Fibroblast of peridontal ligament (primary cell): ENCODE measurements at regions not wholly inside any gene's neighbourhood (a gene's known extent, or its start where the extent isn't known, plus 50 kb on each side); places are given as distances from the start of the nearest gene placed in this dataset.

Source experiments
- DNase-seq: peaks from one replicate; pipeline ENCODE4 v3.0.0-alpha.2; 2010; ENCODE audit errors: extremely low read depth

DNA sequence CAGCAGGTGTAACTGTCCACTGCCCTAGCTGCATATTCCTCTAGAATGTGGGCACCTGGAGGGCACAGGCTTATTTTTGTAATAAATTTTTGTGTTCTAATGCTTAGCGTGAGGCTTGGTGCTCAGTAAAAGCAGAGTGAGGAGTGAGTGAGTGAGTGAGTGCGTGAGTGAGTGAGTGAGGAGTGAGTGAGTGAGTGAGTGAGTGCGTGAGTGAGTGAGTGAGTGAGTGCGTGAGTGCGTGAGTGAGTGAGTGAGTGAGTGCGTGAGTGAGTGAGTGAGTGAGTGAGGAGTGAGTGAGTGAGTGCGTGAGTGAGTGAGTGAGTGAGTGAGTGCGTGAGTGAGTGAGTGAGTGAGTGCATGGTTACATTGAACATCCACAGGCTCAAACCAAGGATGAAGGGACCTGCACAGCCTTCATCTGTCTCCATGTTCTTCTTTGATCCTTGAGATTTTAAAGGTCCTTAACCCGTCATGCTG, 371.5 kb downstream of the MED10 start:
- DNase-seq, result no peak

DNA sequence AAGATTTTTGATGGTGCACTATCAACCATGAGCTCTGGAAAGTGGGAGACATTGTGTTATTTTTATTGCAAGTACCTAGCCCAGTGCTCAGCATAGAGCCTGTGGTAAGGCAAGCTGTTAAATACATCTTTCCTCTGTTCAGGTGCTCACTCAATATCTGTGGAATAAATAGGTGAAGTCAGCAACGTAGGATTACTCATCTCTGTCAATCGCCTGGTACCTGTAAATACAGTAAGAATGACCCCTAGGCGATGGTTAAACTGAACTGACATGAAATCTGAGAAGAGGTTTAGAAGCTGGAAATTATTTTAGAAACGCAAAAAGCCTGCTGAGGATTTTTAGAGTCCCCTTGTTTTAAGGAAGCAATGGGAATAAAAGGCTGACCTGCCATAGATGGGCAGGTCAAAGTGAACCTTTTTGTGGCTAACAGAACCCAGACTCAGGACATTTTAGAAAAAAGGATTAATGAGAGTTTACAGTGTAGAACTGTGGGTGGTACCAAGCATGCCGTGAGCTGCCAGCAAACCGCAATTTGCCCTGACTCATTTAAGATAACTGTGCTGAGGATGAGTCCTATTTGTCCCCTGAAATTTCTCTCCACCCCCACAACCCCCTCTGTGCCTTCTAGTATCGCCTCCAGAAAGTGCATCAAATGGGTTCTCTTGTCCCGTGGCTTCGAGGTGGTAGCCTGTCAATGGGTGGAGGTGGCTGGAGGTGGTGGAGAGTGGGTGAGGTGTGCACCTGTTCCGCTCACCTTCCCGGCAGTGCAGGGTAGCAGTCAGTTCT, 375.1 kb downstream of the MED10 start:
- no peak for DNase-seq

DNA sequence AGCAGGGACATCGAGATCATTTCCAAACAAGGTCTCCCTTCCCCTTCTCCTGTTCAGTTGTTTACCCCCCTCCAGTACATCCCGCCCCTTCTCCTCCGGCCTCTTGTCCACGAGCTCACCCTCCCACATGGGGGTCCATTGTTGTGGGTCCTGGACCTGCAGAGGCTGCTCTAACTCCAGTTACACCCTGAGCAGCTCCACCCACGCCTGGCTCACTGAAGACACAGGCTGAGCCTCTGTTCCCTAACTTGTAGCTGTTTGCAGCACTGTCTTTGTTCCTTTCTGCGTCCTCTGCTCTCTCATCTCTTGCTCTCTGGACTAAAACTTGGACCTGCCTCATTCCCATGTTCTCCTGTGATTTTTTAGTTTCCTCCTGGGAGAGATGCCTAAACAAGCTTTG, 377.5 kb downstream of the MED10 start:
- DNase-seq, result no peak

DNA sequence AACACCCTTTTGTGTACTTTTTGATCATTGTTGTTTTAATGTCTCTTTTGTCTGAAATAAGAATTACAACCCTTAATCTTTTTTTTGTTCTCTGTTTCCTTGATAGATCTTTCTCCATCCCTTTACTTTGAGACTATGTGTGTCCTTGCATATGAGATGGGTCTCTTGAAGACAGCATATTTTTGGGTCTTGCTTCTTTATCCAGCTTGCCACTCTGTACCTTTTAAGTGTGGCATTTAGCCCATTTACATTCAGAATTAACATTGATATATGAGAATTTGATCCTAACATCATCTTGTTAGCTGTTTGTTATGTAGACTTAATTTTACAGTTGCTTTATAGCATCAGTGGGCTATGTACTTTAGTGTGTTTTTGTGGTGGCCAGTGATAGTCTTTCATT, 382.5 kb downstream of the MED10 start:
- DNase-seq, result no peak

DNA sequence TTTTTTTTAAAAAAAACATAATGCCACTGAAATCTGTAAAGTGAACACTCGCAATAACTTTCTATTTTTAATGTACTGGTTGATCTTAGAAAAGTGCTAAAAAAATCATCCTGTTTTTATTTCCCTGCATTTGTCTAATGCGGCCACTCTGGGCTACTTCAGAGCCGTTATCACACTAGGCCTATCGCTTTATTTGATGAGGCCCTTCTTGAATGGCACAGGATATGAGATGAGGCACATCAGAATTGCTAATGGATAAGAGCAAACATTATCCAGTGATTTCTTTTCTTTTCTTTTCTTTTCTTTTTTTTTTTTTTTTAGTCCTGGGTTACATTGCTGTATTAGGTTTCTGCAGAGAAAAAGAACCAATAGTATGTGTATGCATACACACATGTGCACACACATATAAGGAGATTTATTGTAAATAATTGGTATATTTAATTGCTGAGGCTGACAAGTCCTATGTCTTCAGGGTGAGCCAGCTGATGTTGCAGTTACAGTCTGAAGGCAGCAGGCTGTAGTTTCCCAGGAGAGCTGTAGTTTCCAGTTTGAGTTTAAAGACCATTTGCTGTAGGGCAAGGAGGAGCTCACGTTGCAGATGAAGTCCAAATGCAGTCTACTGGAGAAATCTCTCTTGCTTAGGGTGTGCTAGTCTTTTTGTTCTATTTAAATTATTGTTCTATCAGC, 391.7 kb downstream of the MED10 start:
- DNase-seq, result no peak

DNA sequence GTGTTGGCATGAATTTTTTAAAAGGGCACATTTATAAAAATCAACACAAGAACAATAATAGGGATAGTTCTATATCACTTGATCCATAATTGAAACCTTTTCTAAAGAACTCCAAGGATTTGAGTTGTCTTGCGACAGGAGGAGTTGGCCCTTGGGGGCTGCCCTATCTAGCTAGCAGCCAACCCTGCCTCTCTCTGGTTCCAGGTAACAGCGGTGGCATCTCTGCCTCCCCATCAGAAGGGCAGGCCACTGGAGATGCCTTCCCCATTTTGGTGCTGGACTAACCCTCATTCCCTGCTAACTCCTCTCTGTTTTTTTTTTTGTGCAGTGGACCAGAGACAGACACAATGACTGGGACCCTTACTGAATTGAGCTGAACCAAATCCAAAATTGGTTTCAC, 393.0 kb downstream of the MED10 start:
- DNase-seq, result no peak

DNA sequence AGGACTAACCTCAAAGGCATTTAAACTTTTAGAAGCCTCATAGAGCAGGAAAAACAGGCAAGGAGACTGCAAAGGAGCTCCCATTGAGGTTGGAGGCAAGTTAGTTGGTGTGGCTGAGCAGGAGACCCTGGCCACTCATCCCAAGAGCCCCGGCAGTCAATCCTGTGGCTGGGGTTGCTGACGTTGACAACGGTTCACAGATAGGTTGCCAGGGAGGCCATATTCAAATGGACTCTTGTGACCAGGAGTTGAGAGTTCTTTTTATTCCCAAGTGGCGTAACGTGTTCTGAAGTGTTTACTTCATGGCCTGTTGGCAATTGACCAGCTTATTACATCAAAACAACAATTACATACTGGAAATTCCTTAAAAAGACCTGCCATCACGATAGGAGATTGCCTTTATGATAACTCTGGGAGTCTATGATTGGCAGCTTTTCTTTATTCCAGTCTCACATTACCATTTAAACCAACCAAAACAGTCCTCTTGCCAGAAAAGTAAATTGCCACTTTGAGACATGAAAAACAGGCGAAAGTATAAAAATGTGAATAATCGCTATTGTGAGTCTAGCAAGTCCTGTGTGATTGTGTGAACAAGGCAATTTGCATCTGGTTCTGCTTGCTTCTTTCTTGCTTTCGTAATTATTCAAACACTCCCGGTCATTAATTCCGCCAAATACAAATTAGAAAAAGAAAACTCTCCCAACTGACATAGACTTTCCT, 394.9 kb downstream of the MED10 start:
- DNase-seq, result no peak

DNA sequence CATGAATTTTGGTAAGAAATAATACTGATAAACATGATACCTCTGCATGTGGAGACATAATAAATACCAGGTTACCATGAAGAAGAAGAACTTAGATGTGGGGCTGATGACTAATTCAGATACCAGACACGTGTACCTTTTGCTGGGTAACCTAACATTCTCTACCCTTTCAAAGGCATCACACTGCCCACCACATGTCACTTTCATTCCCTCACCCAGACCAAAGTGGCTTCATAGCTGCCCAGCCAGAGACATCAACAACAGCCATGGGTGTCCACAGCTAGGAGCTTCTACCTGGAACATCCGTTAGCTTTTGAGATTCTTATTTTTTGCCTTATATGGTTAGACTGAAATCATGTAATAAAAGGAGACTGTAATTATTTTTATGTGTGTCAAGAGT, 396.8 kb downstream of the MED10 start:
- DNase-seq, result no peak

DNA sequence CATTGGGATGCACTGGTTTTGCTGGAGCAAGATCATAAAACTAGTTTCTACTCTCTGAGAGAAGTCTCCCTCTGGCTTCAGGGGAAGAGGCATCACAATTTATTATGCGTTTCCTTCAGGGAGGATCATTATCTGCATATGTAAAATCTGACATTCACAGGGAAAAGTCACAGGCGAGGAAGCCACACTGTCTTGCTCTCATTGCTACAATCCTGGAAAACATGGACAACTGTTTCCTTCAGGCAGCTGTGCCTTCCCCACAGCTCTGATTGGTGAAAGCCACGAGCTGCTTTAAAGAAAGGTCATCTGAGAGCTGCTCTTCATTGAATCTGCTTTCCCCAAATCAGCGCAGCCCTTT, 397.8 kb downstream of the MED10 start:
- DNase-seq, result no peak

DNA sequence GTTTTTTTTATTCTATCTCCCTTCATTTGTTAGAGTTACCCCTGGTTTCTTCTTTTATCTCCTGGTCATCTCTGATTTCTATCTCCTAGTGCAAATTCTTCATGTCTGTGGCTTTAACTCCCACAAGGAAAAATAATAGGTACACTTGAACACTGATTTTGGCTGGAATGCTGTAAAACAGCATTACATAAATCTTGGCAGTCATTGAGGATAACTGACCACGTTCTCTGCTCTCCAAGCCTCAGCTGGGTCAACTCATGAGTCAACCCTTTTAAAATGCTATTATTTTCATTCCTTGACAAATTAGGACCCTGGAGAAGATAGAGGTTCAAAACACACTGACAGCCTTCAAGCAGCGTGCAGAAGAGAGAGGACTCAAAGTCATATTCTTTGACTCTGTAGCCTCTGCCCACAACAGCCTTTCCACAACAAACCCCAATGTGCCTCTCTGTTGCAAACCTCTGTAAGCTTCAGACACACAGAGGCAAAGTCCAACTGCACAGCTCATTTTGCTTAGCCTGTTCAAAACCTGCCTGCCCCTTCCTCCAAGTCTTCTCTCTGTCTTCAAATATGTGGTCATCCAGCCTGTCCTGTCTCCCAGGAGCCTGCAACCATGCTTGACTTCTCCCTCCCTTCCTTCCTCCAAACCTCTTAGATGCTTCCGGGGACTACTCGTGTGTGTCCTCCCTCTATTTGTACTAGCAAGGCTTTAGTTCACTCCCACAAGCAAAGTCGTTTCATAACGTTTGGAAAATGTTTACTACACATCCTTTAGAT, 398.4 kb downstream of the MED10 start:
- DNase-seq, result no peak

DNA sequence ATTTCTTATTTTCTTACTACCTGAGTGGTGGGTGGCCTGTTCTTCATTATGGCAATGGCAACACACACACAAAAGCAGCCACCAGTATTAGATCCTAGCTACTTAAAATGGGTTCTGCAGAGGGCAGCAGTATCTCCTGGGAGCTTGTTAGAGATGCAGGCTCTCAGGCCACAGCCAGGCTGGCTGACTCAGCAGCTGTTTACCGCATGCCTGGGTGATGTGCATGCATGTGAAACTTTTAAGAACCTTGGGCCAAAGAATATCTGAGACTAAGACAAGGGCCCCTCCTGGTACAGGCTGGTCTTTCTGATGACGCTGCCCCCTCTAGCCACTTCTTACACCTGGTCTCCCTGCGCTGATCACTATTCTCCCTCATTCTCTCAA, 399.0 kb downstream of the MED10 start:
- no peak for DNase-seq

DNA sequence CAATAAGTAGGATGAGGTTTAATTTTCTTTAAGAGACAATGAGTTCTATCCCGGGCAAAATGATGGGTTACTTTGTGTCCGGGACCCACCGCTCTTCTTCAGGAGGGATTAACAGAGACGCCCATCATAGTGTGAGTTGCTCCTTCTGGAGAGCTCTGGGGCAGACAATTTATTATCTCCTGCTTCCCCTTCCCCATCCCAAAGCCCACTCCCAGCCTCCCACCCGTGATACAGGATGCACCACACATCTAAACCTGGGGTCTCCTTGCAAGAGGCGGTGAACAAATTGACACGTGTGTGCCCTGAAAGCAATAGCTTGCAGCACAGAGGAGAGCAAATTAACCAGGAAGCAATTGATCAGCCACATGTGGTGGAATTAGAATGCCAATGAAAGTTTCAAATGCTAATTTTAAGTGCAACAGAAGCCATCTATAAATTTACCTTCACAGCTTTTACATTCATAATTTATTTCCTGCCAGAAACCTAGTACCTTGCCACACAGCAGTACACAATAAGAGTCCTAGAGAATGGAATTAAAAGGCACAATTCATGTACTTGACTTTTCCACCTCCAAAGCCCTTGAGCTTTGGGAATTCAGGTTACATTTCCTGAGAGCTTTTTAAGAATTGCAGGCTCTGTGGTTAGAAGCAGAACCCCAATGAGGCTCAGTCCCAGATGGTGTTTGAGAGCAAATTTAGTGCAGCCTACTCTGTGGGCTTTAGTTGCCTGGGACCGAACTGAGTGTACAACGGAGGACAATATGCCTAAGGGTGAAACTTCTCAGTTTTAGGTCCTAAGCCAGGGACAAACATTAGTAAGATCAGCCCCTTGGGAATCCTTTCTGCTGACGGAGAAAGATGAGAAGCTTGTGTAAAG, 399.6 kb downstream of the MED10 start:
- no peak for DNase-seq

DNA sequence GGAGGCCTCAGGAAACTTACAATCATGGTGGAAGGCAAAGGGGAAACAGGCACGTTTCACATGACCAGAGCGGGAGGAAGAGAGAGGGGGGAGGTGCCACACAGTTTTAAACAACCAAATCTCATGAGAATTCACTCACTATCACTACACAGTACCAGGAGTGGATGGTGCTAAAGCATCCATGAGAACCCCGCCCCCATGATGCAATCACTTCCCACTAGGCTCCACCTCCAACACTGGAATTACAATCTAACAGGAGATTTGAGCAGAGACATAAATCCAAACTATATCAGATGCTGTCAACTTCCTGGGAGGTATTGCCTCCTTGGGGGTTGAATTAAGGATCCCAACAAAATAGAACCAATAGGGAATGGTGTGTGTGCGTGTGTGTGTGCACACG, 407.1 kb downstream of the MED10 start:
- DNase-seq, result no peak

DNA sequence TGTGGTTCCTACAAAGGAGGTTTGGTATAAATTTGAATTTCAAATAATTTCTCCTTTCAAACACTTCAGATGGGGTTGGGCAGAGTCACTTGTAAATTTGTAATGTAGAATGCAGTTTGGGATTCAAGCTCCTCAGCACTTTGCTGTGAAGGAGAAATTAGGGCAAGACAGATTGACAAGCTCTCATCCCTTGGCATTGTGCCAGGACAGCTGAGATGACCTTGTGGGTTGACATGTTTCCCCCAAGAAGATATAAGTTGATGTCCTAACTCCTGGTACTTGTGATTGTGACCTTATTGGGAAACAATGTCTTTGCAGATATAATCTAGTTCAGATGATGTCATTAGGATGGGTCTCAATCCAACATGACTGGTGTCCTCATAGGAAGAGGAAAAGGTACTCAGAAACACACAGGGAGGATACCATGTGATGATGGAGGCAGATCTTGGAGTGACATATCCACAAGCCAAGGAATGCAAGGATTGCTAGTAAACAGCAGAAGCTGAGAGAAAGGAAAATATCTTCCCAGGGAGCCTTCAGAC, 408.3 kb downstream of the MED10 start:
- no peak for DNase-seq

DNA sequence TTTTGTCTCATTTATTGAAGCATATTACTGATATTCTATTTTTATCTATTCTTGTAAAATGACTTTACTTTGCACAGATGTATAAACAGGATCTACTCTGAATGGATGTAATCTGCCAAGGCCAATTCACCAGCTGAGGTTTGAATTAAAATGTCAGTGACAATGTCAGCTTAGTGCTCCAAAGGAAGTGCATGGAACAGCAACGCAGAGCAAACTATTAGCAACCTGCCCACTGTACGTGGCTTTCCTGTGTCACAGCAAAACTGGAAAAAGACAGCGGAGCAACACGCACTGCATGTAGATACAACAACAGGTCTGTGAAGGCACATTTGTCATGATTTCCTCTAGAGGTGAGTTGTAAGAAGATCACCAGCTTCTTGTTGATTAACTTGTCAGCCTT, 409.4 kb downstream of the MED10 start:
- DNase-seq, result no peak

DNA sequence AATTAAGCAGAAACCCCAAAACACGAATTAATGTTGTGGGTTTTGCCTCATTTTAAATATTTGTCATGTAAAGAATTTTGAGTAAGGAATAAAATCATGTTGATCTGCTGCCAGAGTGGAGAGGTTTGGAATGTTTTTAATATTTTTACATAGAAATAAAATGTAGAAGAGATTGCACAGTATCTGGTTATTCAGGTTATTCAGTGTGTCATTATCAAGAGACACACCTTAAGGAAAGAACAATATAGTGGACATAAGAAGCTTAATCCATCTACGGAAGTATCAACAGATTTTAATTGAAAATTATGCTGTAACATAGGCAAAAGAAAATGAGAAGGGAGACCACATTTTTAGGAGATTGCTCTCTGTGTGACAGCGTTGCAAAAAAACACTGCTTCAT, 410.4 kb downstream of the MED10 start:
- DNase-seq, result no peak

DNA sequence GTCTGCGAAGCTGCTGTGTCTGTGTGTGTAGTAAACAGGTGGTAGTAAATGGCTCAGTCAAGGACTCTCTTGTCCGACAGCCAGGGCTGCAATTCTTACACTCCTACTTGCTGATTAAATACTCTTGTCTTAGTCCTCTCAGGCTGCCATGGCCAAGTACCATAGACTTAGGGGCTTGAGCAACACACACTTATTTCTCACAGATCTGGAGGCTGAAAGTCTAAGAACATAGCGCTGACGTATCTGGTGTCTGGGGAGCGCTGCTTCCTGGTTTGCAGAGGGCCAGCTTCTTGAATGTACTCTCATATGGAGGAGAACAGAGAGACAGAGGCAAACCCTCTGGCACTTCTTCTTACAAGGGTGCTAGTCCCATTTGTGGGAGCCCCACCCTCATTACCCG, 411.0 kb downstream of the MED10 start:
- no peak for DNase-seq

DNA sequence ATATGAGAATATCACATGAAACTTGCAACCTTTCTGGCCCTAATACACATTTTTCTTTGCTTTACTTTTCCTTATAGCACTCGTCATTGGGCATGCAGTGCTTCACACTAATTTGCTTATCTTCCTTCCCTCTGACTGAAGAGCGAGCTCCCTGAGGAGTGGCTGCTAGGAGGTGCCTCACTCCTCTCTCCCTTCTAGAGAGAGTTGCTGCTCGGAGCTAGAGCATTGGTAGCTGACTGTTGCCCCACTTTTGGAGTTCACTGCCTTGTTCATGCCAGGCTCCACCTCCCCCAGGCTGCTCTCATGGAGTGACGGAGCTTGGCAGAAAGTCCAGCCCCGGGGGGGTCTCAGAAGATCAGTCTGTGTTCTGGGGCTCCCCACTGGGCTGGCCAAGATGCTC, 413.2 kb downstream of the MED10 start:
- no peak for DNase-seq

DNA sequence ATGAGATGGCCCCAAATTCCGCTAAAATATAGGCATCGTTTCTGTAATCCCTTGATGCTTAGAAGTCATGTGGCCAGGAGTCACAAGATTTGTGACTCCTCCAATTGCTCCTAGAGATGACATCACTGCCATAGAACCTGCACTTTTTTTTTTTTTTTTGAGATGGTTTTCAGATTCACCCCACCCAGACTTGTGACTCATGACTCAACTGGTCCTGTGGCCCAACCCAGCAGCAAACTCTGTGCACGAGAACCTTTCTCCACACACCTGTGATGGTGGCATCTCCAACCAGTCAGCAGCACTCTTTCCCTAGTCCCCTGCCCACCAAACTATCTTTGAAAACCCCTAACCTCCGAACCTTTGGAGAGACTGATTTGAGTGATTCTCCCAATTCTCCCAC, 414.0 kb downstream of the MED10 start:
- no peak for DNase-seq

DNA sequence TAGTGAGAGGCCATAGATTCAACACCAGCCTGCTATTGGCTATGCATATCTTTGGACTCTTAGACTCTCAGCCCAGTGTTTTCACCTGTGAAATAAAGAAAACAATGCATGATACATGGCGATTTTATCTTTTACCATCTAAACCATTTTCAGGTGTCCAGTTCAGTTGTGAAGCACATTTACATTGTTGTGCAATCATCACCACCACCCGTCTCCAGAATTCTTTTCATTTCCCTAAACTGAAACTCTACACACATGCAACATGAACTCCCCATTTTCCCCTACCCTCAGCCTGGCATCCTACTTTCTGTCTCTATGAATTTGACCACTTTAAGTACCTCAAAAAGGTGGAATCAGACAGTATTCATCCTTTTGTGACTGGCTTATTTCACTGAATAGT, 420.6 kb downstream of the MED10 start:
- no peak for DNase-seq

DNA sequence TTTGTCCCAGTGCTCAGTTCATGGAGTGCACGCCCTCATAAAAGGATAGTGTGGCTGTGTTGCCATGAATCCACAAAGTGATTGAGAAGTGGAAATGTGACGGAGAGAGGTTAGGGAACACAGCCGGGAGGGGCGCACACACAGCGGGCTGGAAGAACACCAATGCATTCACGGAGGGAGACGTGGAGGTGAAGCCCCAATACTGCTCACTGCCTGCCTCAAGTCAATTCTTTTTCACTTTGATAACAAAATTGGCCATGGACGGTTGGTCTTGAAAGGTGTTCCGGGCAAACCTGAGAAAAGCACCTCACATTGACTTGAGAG, 424.1 kb downstream of the MED10 start:
- no peak for DNase-seq
